Nephron progenitor cell (in vitro differentiated cells): ENCODE measurements at regions not wholly inside any gene's neighbourhood (a gene's known extent, or its start where the extent isn't known, plus 50 kb on each side); places are given as distances from the start of the nearest gene placed in this dataset.

Experiments used
- DNase-seq: peaks from one replicate; pipeline ENCODE4 v3.0.0; 2021
- H3K27ac Mint-ChIP-seq: 2 replicates; pipeline ENCODE4 v1.8.0; 2021; ENCODE audit warnings: mild to moderate bottlenecking, moderate library complexity, mixed read lengths
- H3K27me3 Mint-ChIP-seq: 2 replicates; pipeline ENCODE4 v1.8.0; 2021; ENCODE audit warnings: mild to moderate bottlenecking, low read depth, mixed read lengths; ENCODE audit not compliant: poor library complexity
- H3K36me3 Mint-ChIP-seq: 2 replicates; pipeline ENCODE4 v1.8.0; 2021; ENCODE audit warnings: low read depth, mixed read lengths
- H3K4me1 Mint-ChIP-seq: 2 replicates; pipeline ENCODE4 v1.8.0; 2021; ENCODE audit warnings: mixed read lengths
- H3K4me3 Mint-ChIP-seq: 2 replicates; pipeline ENCODE4 v1.8.0; 2021; ENCODE audit warnings: mild to moderate bottlenecking, moderate library complexity, mixed read lengths
- H3K9me3 Mint-ChIP-seq: 2 replicates; pipeline ENCODE4 v1.8.0; 2021; ENCODE audit warnings: mild to moderate bottlenecking, moderate library complexity, mixed read lengths
- CTCF ChIP-seq: fragments of 200-600 bp; sonication (generic); IDR thresholded peaks from 2 replicates; pipeline ENCODE4 v1.5.0; 2021; ENCODE audit warnings: antibody characterized with exemption

- Mint-ChIP-seq H3K4me1 (peaks cover 32% of the 10 kb centered on the region), H3K36me3 (peaks cover 6% of the 10 kb centered on the region), H3K27me3 (peaks cover 8% of the 10 kb centered on the region), H3K9me3 (peaks cover 29% of the 10 kb centered on the region), H3K27ac (no peak overlapping the region), H3K4me3 (no peak overlapping the region)
- TF ChIP-seq CTCF, result no peak
- DNase-seq, result no peak
These were observed 474.2 kb upstream of the SULF2 start for GRCh38 chr20:48259456-48259855.

- H3K9me3 Mint-ChIP-seq, result peaks cover 29% of the 10 kb centered on the region
- TF ChIP-seq CTCF, result no peak
- H3K27ac Mint-ChIP-seq, result no peak overlapping the region
- no peak for DNase-seq
- peaks cover 31% of the 10 kb centered on the region for H3K4me1 Mint-ChIP-seq
- peaks cover 4% of the 10 kb centered on the region for H3K27me3 Mint-ChIP-seq
- H3K4me3 Mint-ChIP-seq, result no peak overlapping the region
- H3K36me3 Mint-ChIP-seq, result peaks cover 6% of the 10 kb centered on the region
These were observed 472.6 kb upstream of the SULF2 start for GRCh38 chr20:48257833-48258232.

GRCh38 chr20:48247961-48248360 lies 462.7 kb upstream of the SULF2 start:
- Mint-ChIP-seq H3K27me3 (peaks cover 3% of the 10 kb centered on the region), H3K27ac (no peak overlapping the region), H3K36me3 (no peaks in the 10 kb centered on the region), H3K4me1 (peaks cover 33% of the 10 kb centered on the region), H3K9me3 (no peaks in the 10 kb centered on the region), H3K4me3 (no peak overlapping the region)
- no peak for TF ChIP-seq CTCF
- no peak for DNase-seq

- no peak for TF ChIP-seq CTCF
- Mint-ChIP-seq H3K4me3 (no peak overlapping the region), H3K4me1 (peaks cover 33% of the 10 kb centered on the region), H3K36me3 (no peaks in the 10 kb centered on the region), H3K27ac (no peak overlapping the region), H3K9me3 (no peaks in the 10 kb centered on the region), H3K27me3 (peaks cover 12% of the 10 kb centered on the region)
- no peak for DNase-seq
These were observed 460.9 kb upstream of the SULF2 start for GRCh38 chr20:48246061-48246790.

- H3K27ac Mint-ChIP-seq, result no peak overlapping the region
- H3K9me3 Mint-ChIP-seq, result no peaks in the 10 kb centered on the region
- H3K36me3 Mint-ChIP-seq, result no peaks in the 10 kb centered on the region
- no peak for DNase-seq
- TF ChIP-seq CTCF, result no peak
- H3K4me3 Mint-ChIP-seq, result no peak overlapping the region
- peaks cover 21% of the 10 kb centered on the region for H3K4me1 Mint-ChIP-seq
- peaks cover 24% of the 10 kb centered on the region for H3K27me3 Mint-ChIP-seq
These were observed 457.3 kb upstream of the SULF2 start for GRCh38 chr20:48242623-48243022.

- TF ChIP-seq CTCF, result no peak
- Mint-ChIP-seq H3K27ac (no peak overlapping the region), H3K27me3 (peaks cover 24% of the 10 kb centered on the region), H3K4me3 (no peak overlapping the region), H3K9me3 (no peaks in the 10 kb centered on the region), H3K36me3 (no peaks in the 10 kb centered on the region), H3K4me1 (peaks cover 17% of the 10 kb centered on the region)
- DNase-seq, result no peak
These were observed 456.2 kb upstream of the SULF2 start for GRCh38 chr20:48241482-48241881.
